Muscle of leg (tissue), 3 donors: ENCODE measurements at regions not wholly inside any gene's neighbourhood (a gene's known extent, or its start where the extent isn't known, plus 50 kb on each side); places are given as distances from the start of the nearest gene placed in this dataset.

Source experiments
- DNase-seq: peaks from one replicate; pipeline ENCODE4 v3.0.0; 2013
- H3K27ac ChIP-seq: one replicate; pipeline ENCODE4 v1.5.1; 2013; ENCODE audit warnings: mild to moderate bottlenecking, low read length, control low read depth
- H3K27me3 ChIP-seq: one replicate; pipeline ENCODE4 v1.6.1; 2013; ENCODE audit warnings: low read length; ENCODE audit not compliant: control insufficient read depth, insufficient read depth
- H3K36me3 ChIP-seq: one replicate; pipeline ENCODE4 v1.6.1; 2013; ENCODE audit warnings: low read length; ENCODE audit not compliant: control insufficient read depth, insufficient read depth
- H3K4me1 ChIP-seq: one replicate; pipeline ENCODE4 v1.6.1; 2013; ENCODE audit warnings: low read length; ENCODE audit not compliant: control insufficient read depth, insufficient read depth
- H3K4me3 ChIP-seq: one replicate; pipeline ENCODE4 v1.5.1; 2013; ENCODE audit warnings: low read length, control low read depth
- H3K9me3 ChIP-seq: replicated peaks from 2 replicates; pipeline ENCODE4 v1.6.1; 2013; ENCODE audit warnings: low read depth, low read length; ENCODE audit not compliant: control insufficient read depth
- WGBS: methylation state at CpG from one replicate; pipeline ENCODE4 v1.1.5; 2013; ENCODE audit warnings: missing lambda C conversion rate; ENCODE audit not compliant: insufficient coverage; 5-methylcytosine and 5-hydroxymethylcytosine counted together

DNA sequence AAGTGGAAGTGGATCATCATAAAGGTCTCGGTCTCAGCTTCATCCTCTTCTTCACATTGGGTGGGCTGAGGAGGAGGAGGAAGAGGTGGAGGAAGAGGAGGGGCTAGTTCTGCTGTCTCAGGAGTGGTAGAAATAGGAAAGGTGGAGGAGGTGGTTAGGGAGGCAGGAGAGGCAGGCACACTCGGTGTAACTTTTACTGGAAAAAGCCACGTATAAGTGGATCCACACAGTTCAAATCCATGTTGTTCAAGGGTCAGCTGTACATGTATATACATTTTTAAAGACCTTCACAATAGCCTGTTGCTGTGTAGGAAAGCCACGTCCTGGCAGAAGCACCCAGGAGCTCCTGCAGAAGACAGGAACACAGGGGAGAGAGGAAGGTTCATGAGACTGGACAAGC lies 110.3 kb upstream of the RAB12 start:
- no peak for DNase-seq
- Histone ChIP-seq H3K4me3 (no peak overlapping the region), H3K36me3 (no peaks in the 10 kb centered on the region), H3K27ac (no peak overlapping the region), H3K9me3 (peaks cover 6% of the 10 kb centered on the region), H3K27me3 (peaks cover 11% of the 10 kb centered on the region), H3K4me1 (peaks cover 21% of the 10 kb centered on the region)
- WGBS: 85% methylated on average over 2 of the region's 4 CpGs

DNA sequence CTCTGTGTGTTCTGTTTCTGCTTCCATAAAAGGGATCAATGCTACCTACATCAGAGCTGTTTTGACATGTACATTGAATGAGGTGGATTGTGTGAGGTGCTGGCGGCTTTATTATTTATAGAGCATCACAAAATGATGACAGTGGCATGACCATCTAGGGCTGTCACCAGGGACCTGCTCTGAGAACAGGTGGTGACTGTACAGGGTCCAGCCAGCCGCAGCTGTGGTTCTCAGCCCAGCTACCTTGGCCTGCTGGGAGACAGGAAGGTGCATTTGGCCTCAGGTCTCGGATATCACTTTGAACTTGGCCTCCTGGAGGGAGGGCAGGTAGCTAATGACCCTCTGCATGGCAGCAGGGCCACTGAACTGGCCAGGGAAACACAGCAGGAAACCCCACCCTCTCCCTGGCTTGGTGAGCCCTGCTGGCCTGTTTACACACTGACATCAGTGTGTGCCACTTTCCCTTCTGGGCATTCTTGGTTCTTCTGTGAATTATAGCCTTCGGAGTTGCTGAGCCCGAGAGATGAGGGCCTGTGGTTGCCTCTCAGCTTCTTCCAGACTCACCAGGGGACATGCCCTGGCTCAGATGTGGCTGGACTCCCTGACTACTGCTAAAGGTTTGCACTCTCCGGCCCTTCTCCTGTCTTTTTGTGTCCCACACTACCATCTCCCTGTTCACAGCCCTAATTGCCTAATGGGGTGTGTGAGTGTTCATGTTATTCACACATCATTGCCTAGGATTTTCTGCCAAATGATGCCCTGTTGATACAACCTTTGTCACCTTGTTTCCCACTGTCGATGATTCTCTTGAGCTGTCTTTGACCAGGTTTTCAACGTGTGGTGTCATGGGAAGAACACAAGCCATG lies 109.2 kb upstream of the RAB12 start:
- 46% methylated on average over 7 of the region's 8 CpGs for WGBS

DNA sequence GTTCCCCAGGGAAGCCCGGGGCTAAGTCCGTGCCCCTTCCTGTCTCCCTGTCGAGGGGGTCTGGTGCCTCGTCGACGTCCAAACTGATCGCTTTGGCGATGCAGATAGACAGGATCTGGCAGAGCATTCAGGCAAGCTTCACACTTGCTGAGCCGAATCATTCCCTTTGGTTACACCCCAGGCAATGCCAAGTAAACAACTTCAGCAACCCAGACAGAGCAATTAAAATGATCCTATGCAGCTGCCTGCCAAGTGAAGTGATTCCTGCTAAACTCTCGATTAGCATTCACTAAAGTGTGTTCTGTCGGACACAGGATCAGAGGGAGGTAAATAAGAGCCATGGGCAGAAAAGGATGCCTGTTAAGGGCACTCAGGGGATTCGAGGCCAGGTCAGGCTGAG lies 108.2 kb upstream of the RAB12 start:
- WGBS: 18% methylated on average over 11 of the region's 12 CpGs
- Histone ChIP-seq H3K9me3 (peaks cover 6% of the 10 kb centered on the region), H3K27me3 (peaks cover 3% of the 10 kb centered on the region), H3K4me3 (no peak overlapping the region), H3K4me1 (peaks cover 28% of the 10 kb centered on the region), H3K27ac (no peak overlapping the region), H3K36me3 (no peaks in the 10 kb centered on the region)
- peak; percentile 68 for DNase-seq

More for the DNA sequence above, 109.2 kb upstream of the RAB12 start:
- peaks cover 11% of the 10 kb centered on the region for H3K27me3 ChIP-seq
- H3K4me3 ChIP-seq: no peak overlapping the region
- no peaks in the 10 kb centered on the region for H3K36me3 ChIP-seq
- no peak for DNase-seq
- H3K27ac ChIP-seq: no peak overlapping the region
- H3K4me1 ChIP-seq: peaks cover 28% of the 10 kb centered on the region
- H3K9me3 ChIP-seq: peaks cover 6% of the 10 kb centered on the region

DNA sequence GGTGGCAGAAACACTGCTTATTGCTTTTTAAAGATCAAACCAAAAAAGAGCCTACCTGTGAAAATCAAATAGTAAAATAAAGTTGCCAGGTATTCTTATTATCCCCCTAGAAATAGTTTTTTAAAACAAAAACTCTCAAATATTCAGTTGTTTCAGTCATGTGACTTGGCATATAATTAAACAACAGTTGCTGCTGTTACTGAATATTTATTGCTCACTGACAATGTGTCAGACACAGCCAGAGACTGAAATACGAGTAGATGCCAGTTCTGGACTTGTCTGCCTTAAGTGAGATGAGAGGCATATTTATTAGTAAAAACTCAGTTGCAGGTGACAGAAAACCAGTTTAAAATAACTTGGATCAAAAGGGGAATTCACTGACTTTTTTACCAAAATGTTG lies 106.0 kb upstream of the RAB12 start:
- Histone ChIP-seq H3K4me3 (no peak overlapping the region), H3K4me1 (peaks cover 28% of the 10 kb centered on the region), H3K27me3 (peaks cover 11% of the 10 kb centered on the region), H3K9me3 (peaks cover 6% of the 10 kb centered on the region), H3K27ac (no peak overlapping the region), H3K36me3 (no peaks in the 10 kb centered on the region)
- WGBS: 50% methylated on average over 1 of the region's 1 CpG
- DNase-seq: no peak

DNA sequence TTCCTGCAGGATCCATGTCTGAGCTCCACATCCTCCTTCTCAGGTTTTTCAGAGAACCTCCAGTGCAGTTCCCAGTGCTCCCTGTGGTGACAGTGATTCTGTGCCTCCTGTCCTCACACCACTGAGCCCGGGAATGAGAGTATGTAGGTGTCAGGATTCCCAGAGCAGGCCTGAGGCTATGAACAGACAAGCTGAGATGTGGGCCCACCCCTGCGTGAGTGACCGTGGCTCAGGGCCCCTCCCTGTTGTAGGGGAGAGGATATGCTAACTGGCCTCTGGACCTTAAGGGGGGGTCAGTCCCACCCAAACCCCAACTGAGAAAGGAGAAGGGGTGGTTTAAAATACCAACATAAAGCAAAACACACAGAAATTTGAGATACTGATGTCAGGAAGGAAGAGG lies 104.8 kb upstream of the RAB12 start:
- peaks cover 3% of the 10 kb centered on the region for H3K9me3 ChIP-seq
- H3K36me3 ChIP-seq: no peaks in the 10 kb centered on the region
- DNase-seq: no peak
- H3K4me1 ChIP-seq: peaks cover 28% of the 10 kb centered on the region
- peaks cover 11% of the 10 kb centered on the region for H3K27me3 ChIP-seq
- H3K4me3 ChIP-seq: no peak overlapping the region
- 86% methylated on average over 1 of the region's 3 CpGs for WGBS
- no peak overlapping the region for H3K27ac ChIP-seq

DNA sequence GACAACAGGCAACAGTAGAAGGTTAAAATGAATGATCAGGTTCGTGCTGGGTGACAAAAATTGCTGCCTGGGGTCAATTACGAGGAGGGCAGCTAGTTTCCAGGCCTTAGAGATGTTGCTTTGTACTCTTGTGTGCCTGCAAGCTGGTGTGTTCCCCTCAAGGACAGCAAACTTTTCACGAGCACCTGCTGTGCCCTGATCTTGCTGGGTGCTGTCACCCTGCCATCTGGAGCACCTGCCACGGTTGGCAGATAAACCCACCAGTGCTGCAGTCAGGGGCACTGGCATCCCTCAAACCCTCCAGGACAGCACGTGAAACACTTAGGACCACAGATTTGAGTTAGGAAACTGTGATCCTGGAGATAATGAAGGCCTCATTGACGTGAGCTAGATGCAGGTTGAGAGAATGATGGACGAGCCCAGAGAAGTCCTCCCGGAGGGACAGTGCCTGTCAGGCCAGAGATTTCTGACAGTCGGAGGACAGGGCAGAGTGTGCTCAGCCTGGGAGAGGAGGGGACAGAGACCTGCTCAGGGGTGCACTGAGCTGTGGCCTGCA lies 104.3 kb upstream of the RAB12 start:
- H3K27me3 ChIP-seq: peaks cover 14% of the 10 kb centered on the region
- H3K4me1 ChIP-seq: peaks cover 23% of the 10 kb centered on the region
- H3K9me3 ChIP-seq: peaks cover 3% of the 10 kb centered on the region
- no peak overlapping the region for H3K4me3 ChIP-seq
- H3K36me3 ChIP-seq: no peaks in the 10 kb centered on the region
- DNase-seq: no peak
- H3K27ac ChIP-seq: no peak overlapping the region
- WGBS: 74% methylated on average over 9 of the region's 9 CpGs

DNA sequence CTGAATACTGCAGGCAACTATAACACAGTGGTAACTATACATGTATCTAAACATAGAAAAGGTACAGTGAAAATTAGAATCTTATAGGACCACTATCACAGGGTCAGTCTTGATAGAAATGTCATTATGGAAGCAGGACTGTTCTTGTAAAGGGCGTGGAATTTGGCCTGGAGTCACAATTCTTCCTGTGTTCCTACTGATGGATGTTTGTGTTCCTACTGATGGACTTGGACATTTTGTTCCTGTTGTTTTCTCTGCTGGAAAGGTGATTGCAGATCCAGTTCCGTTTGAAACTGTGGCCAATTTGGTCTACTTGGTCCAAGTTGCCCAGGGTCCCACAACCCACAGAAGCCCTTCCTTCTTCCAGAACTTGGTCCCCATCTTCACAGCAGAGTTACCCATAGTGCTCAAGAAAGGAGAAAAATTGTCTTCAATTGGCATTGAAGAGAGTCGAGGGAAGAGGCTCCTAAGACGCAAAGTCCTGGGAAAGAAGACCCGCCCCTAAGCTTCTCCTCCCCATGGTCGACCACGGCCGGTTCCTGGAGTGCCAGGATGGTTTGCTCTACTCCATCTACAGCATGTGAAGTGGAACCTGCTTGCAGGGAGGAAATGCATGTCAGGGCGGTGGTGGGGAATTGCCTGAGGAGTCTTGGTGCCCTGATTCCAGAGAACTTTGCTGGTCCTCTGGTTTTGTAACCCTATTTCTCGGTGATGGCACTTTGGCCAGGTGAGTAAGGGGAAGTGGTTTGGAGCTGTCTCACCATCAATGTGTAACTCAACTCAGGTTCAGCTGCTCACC lies 102.8 kb upstream of the RAB12 start:
- peaks cover 13% of the 10 kb centered on the region for H3K27me3 ChIP-seq
- H3K9me3 ChIP-seq: peaks cover 3% of the 10 kb centered on the region
- no peaks in the 10 kb centered on the region for H3K36me3 ChIP-seq
- WGBS: 95% methylated on average over 4 of the region's 10 CpGs
- no peak for DNase-seq
- H3K4me3 ChIP-seq: no peak overlapping the region
- H3K4me1 ChIP-seq: peaks cover 9% of the 10 kb centered on the region
- H3K27ac ChIP-seq: no peak overlapping the region

DNA sequence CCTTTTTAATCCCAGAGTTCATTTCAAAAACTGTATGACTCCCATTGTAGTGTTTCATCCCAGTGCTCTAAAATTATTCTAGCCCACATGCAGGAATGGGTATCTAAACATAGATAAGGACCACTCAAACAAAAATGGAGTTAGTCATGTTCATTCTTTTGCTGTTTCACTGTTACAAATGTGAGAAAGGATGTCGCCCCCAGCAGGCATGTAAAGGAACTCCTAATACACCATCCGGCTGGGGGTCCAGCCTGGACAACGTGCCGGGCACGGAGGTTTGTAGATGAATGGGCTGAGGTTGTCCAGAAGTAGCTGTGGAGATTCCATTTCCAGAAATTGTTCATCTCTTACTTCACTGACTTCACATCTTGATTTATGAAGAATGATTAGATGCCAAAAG lies 101.9 kb upstream of the RAB12 start:
- no peaks in the 10 kb centered on the region for H3K36me3 ChIP-seq
- H3K9me3 ChIP-seq: peaks cover 3% of the 10 kb centered on the region
- H3K27me3 ChIP-seq: peaks cover 13% of the 10 kb centered on the region
- H3K4me1 ChIP-seq: peaks cover 9% of the 10 kb centered on the region
- WGBS: no CpG with 5 or more reads among the region's 5 CpGs
- no peak overlapping the region for H3K27ac ChIP-seq
- H3K4me3 ChIP-seq: no peak overlapping the region
- DNase-seq: no peak

DNA sequence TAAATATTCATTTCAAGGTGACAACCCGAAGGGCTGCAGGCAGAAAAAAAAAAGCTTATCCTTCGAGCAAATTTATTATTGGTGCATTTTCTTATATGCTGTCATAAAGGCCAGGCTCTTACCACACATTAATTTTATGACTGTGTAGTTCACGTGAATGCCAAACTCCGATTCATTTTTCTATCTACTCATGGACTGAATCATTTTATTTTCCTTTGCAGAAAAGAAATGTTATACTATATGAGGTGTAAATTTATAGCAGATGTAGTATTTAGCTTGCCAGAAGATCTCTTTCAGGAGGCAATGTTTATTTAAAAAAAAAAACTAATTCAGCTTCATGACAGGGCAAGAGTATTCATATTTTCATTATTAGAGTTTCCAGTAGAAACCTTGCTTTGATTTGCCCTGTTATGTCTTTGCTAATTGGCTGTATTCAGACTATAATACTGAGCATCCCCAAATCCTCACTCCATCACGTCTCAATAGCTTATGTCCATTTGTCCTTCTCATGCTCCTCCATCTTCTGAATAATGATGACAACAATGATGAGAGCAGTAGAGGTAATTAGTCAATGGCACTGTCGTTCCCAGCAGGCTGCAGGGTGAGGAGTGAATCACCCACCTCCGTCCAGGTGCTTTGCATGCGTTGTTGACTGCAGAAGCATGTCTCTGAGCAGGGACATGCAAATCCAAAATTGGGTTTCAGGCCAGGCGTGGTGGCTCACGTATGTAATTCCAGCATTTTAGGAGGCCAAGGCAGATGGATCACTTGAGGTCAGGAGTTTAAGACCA lies 101.1 kb upstream of the RAB12 start:
- no peak overlapping the region for H3K27ac ChIP-seq
- H3K27me3 ChIP-seq: peaks cover 13% of the 10 kb centered on the region
- H3K9me3 ChIP-seq: peaks cover 3% of the 10 kb centered on the region
- no peaks in the 10 kb centered on the region for H3K36me3 ChIP-seq
- no peak overlapping the region for H3K4me3 ChIP-seq
- DNase-seq: peak; percentile 68
- H3K4me1 ChIP-seq: peaks cover 9% of the 10 kb centered on the region
- WGBS: 72% methylated on average over 3 of the region's 10 CpGs
